ENCODE measurements at regions not wholly inside any gene's neighbourhood (a gene's known extent, or its start where the extent isn't known, plus 50 kb on each side); places are given as distances from the start of the nearest gene placed in this dataset.

GRCh38 chr9:118643118-118643517 lies 726.1 kb downstream of the BRINP1 start:
- intact Hi-C loops (cut with DNase I), result no loop called here
- no peak for TF ChIP-seq CTCF (IDR thresholded peaks at IDR 0.05)
- no peak for TF ChIP-seq POLR2AphosphoS5 (IDR thresholded peaks at IDR 0.05)
- TF ChIP-seq EP300 (IDR thresholded peaks at IDR 0.05), result no peak
- no peak for TF ChIP-seq POLR2A (IDR thresholded peaks at IDR 0.05)
- no peak overlapping the region for H3K27ac ChIP-seq
- peaks cover 0 to 3% (median 0%) of the 10 kb centered on the region in 4 donors for H3K9me3 ChIP-seq
- H3K27me3 ChIP-seq, result no peaks in the 10 kb centered on the region
- no peak overlapping the region for H3K4me3 ChIP-seq
- H3K4me1 ChIP-seq, result peaks cover 0 to 14% (median 2%) of the 10 kb centered on the region in 4 donors
- H3K36me3 ChIP-seq, result no peaks in the 10 kb centered on the region
- DNase-seq, result no peak
- 34 to 46% methylated on average over 2 of the region's 2 CpGs for WGBS, 2 donors

- H3K9me3 ChIP-seq, result peaks cover 0 to 3% (median 0%) of the 10 kb centered on the region in 4 donors
- DNase-seq, result no peak
- no peaks in the 10 kb centered on the region for H3K36me3 ChIP-seq
- 90 to 95% methylated on average over 1 of the region's 1 CpG for WGBS, 2 donors
- peaks cover 0 to 14% (median 2%) of the 10 kb centered on the region in 4 donors for H3K4me1 ChIP-seq
- intact Hi-C loops (cut with DNase I), result no loop called here
- no peak overlapping the region for H3K27ac ChIP-seq
- no peak overlapping the region for H3K4me3 ChIP-seq
- no peaks in the 10 kb centered on the region for H3K27me3 ChIP-seq
- TF ChIP-seq CTCF (IDR thresholded peaks at IDR 0.05), result no peak
- no peak for TF ChIP-seq EP300 (IDR thresholded peaks at IDR 0.05)
- TF ChIP-seq POLR2A (IDR thresholded peaks at IDR 0.05), result no peak
- TF ChIP-seq POLR2AphosphoS5 (IDR thresholded peaks at IDR 0.05), result no peak
Observed at GRCh38 chr9:118644066-118644465, 725.2 kb downstream of the BRINP1 start.

GRCh38 chr9:118647331-118647730 lies 721.9 kb downstream of the BRINP1 start:
- intact Hi-C loops (cut with DNase I), result no loop called here
- no peaks in the 10 kb centered on the region for H3K36me3 ChIP-seq
- WGBS, 2 donors, result 38 to 79% methylated on average over 1 of the region's 1 CpG
- TF ChIP-seq CTCF (IDR thresholded peaks at IDR 0.05) (no peak), POLR2AphosphoS5 (IDR thresholded peaks at IDR 0.05) (no peak), EP300 (IDR thresholded peaks at IDR 0.05) (no peak), POLR2A (IDR thresholded peaks at IDR 0.05) (no peak)
- H3K4me1 ChIP-seq, result peaks cover 0 to 14% (median 2%) of the 10 kb centered on the region in 4 donors
- H3K27ac ChIP-seq, result no peak overlapping the region
- DNase-seq, result no peak
- H3K27me3 ChIP-seq, result no peaks in the 10 kb centered on the region
- H3K4me3 ChIP-seq, result no peak overlapping the region
- peaks cover 0 to 3% (median 0%) of the 10 kb centered on the region in 4 donors for H3K9me3 ChIP-seq

- H3K4me1 ChIP-seq, result no peaks in the 10 kb centered on the region
- no peak overlapping the region for H3K4me3 ChIP-seq
- H3K36me3 ChIP-seq, result no peaks in the 10 kb centered on the region
- no peak for DNase-seq
- TF ChIP-seq CTCF (IDR thresholded peaks at IDR 0.05), result no peak
- TF ChIP-seq POLR2A (IDR thresholded peaks at IDR 0.05), result no peak
- no peak for TF ChIP-seq POLR2AphosphoS5 (IDR thresholded peaks at IDR 0.05)
- TF ChIP-seq EP300 (IDR thresholded peaks at IDR 0.05), result no peak
- intact Hi-C loops (cut with DNase I), result no loop called here
- no peaks in the 10 kb centered on the region for H3K27me3 ChIP-seq
- no peak overlapping the region for H3K27ac ChIP-seq
- H3K9me3 ChIP-seq, result peaks cover 0 to 3% (median 0%) of the 10 kb centered on the region in 4 donors
Observed at GRCh38 chr9:118650417-118650816, 718.8 kb downstream of the BRINP1 start.

GRCh38 chr9:118651511-118651910 lies 717.7 kb downstream of the BRINP1 start:
- no peaks in the 10 kb centered on the region for H3K9me3 ChIP-seq
- intact Hi-C loops (cut with DNase I), result no loop called here
- H3K4me1 ChIP-seq, result no peaks in the 10 kb centered on the region
- H3K27ac ChIP-seq, result no peak overlapping the region
- H3K36me3 ChIP-seq, result no peaks in the 10 kb centered on the region
- DNase-seq, result no peak
- H3K27me3 ChIP-seq, result no peaks in the 10 kb centered on the region
- WGBS, 2 donors, result 69 to 88% methylated on average over 2 of the region's 2 CpGs
- TF ChIP-seq POLR2A (IDR thresholded peaks at IDR 0.05), result no peak
- TF ChIP-seq EP300 (IDR thresholded peaks at IDR 0.05), result no peak
- no peak for TF ChIP-seq CTCF (IDR thresholded peaks at IDR 0.05)
- TF ChIP-seq POLR2AphosphoS5 (IDR thresholded peaks at IDR 0.05), result no peak
- H3K4me3 ChIP-seq, result no peak overlapping the region
